WTC11 (cell line): ENCODE measurements at regions not wholly inside any gene's neighbourhood (a gene's known extent, or its start where the extent isn't known, plus 50 kb on each side); places are given as distances from the start of the nearest gene placed in this dataset.

ENCODE experiments used
- ATAC-seq: fragments of 200-7000 bp; cut with Tn5 transposase; 2 replicates; pipeline ENCODE4 v1.10.0; 2021; ENCODE audit warnings: mild to moderate bottlenecking, moderate library complexity
- CTCF ChIA-PET: fragments of 300-600 bp; sonication (Branson Sonifier 250); formaldehyde crosslinking; loops from one replicate; lab custom pipeline; 2021; ENCODE audit warnings: antibody characterized with exemption; lab: Charles Lee
- POLR2A ChIA-PET: fragments of 350-600 bp; sonication (Branson Sonifier 250); formaldehyde crosslinking; loops from one replicate; lab custom pipeline; 2021; ENCODE audit warnings: antibody characterized with exemption; lab: Charles Lee
- DNase-seq: peaks from one replicate; pipeline ENCODE4 v3.0.0; 2021; ENCODE audit warnings: low spot score
- H3K27ac Mint-ChIP-seq: 2 replicates; pipeline ENCODE4 v1.8.0; 2021; ENCODE audit warnings: mixed read lengths
- H3K27me3 Mint-ChIP-seq: 2 replicates; pipeline ENCODE4 v1.8.0; 2021; ENCODE audit warnings: low read depth, mild to moderate bottlenecking, moderate library complexity, mixed read lengths
- H3K36me3 Mint-ChIP-seq: 2 replicates; pipeline ENCODE4 v1.8.0; 2021; ENCODE audit warnings: mixed read lengths
- H3K4me1 Mint-ChIP-seq: 2 replicates; pipeline ENCODE4 v1.8.0; 2022; ENCODE audit warnings: mixed read lengths
- H3K4me3 Mint-ChIP-seq: 2 replicates; pipeline ENCODE4 v1.8.0; 2021; ENCODE audit warnings: mild to moderate bottlenecking, moderate library complexity, mixed read lengths
- H3K9me3 Mint-ChIP-seq: 2 replicates; pipeline ENCODE4 v1.8.0; 2021; ENCODE audit warnings: mixed read lengths
- ATF1 ChIP-seq: sonication (generic); formaldehyde crosslinking; IDR thresholded peaks from 2 replicates; pipeline ENCODE4 v1.8.1; 2023; ENCODE audit warnings: mild to moderate bottlenecking, moderate library complexity, missing genetic modification reagents
- EMX1 ChIP-seq: fragments of 250-450 bp; sonication (Bioruptor Pico); IDR thresholded peaks from 2 replicates; pipeline ENCODE4 v1.8.0; 2021; ENCODE audit warnings: mild to moderate bottlenecking
- ETV6 ChIP-seq: sonication (generic); formaldehyde crosslinking; IDR thresholded peaks from 2 replicates; pipeline ENCODE4 v1.8.1; 2022; ENCODE audit warnings: mild to moderate bottlenecking, missing genetic modification reagents
- GRHL2 ChIP-seq: fragments of 250-450 bp; sonication (Bioruptor Pico); IDR thresholded peaks from 2 replicates; pipeline ENCODE4 v1.8.0; 2022; ENCODE audit warnings: mild to moderate bottlenecking, moderate library complexity; ENCODE audit not compliant: insufficient replicate concordance, severe bottlenecking
- NFATC4 ChIP-seq: fragments of 250-450 bp; sonication (Bioruptor Pico); IDR thresholded peaks from 2 replicates; pipeline ENCODE4 v1.9.0; 2021; ENCODE audit warnings: mild to moderate bottlenecking
- SMAD3 ChIP-seq: sonication (generic); formaldehyde crosslinking; IDR thresholded peaks from 2 replicates; pipeline ENCODE4 v1.8.0; 2022; ENCODE audit warnings: missing genetic modification reagents, mild to moderate bottlenecking, borderline replicate concordance
- SMAD4 ChIP-seq: sonication (generic); formaldehyde crosslinking; IDR thresholded peaks from 2 replicates; pipeline ENCODE4 v1.8.0; 2022; ENCODE audit warnings: mild to moderate bottlenecking, missing genetic modification reagents
- SOX15 ChIP-seq: fragments of 250-450 bp; sonication (Bioruptor Pico); IDR thresholded peaks from 2 replicates; pipeline ENCODE4 v1.9.0; 2021; ENCODE audit warnings: mild to moderate bottlenecking
- SP1 ChIP-seq: sonication (generic); formaldehyde crosslinking; conservative IDR thresholded peaks from 2 replicates; pipeline ENCODE4 v1.8.1; 2022; ENCODE audit warnings: missing genetic modification reagents
- TEAD4 ChIP-seq: sonication (generic); formaldehyde crosslinking; IDR thresholded peaks from 2 replicates; pipeline ENCODE4 v1.8.0; 2022; ENCODE audit warnings: mild to moderate bottlenecking, missing genetic modification reagents
- TP53 ChIP-seq: sonication (generic); formaldehyde crosslinking; IDR thresholded peaks from 2 replicates; pipeline ENCODE4 v1.8.1; 2023; ENCODE audit warnings: mild to moderate bottlenecking, missing genetic modification reagents
- ZNF219 ChIP-seq: sonication (generic); formaldehyde crosslinking; IDR thresholded peaks from 2 replicates; pipeline ENCODE4 v1.8.0; 2023; ENCODE audit warnings: missing genetic modification reagents, mild to moderate bottlenecking, borderline replicate concordance
- ZNF423 ChIP-seq: fragments of 250-450 bp; sonication (Bioruptor Pico); IDR thresholded peaks from 2 replicates; pipeline ENCODE4 v2.1.2; 2022; ENCODE audit warnings: mild to moderate bottlenecking, moderate library complexity
- TF ChIP-seq, protein P1 (sequence below): sonication (generic); formaldehyde crosslinking; IDR thresholded peaks from 2 replicates; pipeline ENCODE4 v1.8.1; 2023; ENCODE audit warnings: mild to moderate bottlenecking, missing genetic modification reagents
- TF ChIP-seq, protein P2 (sequence below): sonication (generic); formaldehyde crosslinking; IDR thresholded peaks from 2 replicates; pipeline ENCODE4 v1.8.1; 2023; ENCODE audit warnings: mild to moderate bottlenecking, missing genetic modification reagents, borderline replicate concordance
- TF ChIP-seq, protein P3 (sequence below): fragments of 250-450 bp; sonication (Bioruptor Pico); IDR thresholded peaks from 2 replicates; pipeline ENCODE4 v2.1.2; 2022; ENCODE audit warnings: mild to moderate bottlenecking, moderate library complexity
- TF ChIP-seq, protein P4 (sequence below): sonication (generic); formaldehyde crosslinking; IDR thresholded peaks from 2 replicates; pipeline ENCODE4 v1.8.0; 2023; ENCODE audit warnings: mild to moderate bottlenecking, missing genetic modification reagents
- TF ChIP-seq, protein P5 (sequence below): fragments of 250-450 bp; sonication (Bioruptor Pico); IDR thresholded peaks from 2 replicates; pipeline ENCODE4 v1.9.0; 2021; ENCODE audit warnings: mild to moderate bottlenecking

DNA sequence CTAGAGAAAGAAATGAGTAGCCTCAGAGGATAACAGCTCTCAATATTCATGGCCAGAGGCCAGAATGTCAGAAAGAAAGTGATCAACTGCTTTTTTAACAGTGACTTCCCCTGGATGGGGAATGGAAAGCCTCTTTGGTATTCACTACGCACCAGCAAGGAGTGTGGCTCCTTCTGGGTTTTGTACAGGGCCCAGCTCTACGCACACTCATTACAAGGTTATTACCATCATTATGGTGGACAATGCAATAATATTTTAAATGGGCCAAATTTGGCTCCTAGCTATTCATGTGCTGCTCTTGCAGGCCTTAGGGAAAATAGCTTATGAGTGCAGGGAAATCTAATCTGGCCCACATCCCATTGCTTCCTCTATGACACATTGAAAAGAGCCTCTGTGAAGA lies 1149.5 kb upstream of the FANCL start (continued):
- TF ChIP-seq NFATC4 (CRISPR knock-in tag) (no peak), GRHL2 (CRISPR knock-in tag) (no peak), EMX1 (CRISPR knock-in tag) (no peak), SMAD3 (CRISPR knock-in tag) (no peak), SP1 (CRISPR knock-in tag) (no peak), TEAD4 (CRISPR knock-in tag) (no peak), SMAD4 (CRISPR knock-in tag) (no peak)
- TF ChIP-seq, protein P1, sequence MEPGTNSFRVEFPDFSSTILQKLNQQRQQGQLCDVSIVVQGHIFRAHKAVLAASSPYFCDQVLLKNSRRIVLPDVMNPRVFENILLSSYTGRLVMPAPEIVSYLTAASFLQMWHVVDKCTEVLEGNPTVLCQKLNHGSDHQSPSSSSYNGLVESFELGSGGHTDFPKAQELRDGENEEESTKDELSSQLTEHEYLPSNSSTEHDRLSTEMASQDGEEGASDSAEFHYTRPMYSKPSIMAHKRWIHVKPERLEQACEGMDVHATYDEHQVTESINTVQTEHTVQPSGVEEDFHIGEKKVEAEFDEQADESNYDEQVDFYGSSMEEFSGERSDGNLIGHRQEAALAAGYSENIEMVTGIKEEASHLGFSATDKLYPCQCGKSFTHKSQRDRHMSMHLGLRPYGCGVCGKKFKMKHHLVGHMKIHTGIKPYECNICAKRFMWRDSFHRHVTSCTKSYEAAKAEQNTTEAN: no peak
- TF ChIP-seq, protein P2, sequence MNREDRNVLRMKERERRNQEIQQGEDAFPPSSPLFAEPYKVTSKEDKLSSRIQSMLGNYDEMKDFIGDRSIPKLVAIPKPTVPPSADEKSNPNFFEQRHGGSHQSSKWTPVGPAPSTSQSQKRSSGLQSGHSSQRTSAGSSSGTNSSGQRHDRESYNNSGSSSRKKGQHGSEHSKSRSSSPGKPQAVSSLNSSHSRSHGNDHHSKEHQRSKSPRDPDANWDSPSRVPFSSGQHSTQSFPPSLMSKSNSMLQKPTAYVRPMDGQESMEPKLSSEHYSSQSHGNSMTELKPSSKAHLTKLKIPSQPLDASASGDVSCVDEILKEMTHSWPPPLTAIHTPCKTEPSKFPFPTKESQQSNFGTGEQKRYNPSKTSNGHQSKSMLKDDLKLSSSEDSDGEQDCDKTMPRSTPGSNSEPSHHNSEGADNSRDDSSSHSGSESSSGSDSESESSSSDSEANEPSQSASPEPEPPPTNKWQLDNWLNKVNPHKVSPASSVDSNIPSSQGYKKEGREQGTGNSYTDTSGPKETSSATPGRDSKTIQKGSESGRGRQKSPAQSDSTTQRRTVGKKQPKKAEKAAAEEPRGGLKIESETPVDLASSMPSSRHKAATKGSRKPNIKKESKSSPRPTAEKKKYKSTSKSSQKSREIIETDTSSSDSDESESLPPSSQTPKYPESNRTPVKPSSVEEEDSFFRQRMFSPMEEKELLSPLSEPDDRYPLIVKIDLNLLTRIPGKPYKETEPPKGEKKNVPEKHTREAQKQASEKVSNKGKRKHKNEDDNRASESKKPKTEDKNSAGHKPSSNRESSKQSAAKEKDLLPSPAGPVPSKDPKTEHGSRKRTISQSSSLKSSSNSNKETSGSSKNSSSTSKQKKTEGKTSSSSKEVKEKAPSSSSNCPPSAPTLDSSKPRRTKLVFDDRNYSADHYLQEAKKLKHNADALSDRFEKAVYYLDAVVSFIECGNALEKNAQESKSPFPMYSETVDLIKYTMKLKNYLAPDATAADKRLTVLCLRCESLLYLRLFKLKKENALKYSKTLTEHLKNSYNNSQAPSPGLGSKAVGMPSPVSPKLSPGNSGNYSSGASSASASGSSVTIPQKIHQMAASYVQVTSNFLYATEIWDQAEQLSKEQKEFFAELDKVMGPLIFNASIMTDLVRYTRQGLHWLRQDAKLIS (CRISPR knock-in tag): no peak

DNA sequence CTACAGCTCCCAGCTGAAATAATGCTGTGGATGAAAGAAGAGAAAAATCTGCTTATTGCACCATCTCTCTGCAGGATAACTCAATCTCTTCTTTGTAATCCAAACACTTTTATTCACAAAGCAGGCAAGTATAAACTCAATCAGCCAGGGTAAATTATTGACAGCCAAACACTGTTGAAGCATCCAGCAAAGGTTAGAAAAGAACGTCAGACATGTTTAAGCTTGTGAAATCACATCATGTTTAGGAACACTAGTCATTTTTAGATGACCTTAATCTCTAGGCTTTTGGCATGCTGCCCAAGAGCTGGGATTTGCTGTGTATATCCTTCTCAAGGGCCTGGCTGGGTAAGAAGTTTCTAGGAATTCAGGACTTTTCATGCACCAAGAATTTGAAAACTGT lies 1148.1 kb upstream of the FANCL start:
- Mint-ChIP-seq H3K27me3 (no peaks in the 10 kb centered on the region), H3K36me3 (no peaks in the 10 kb centered on the region), H3K27ac (no peak overlapping the region), H3K4me3 (no peak overlapping the region), H3K4me1 (no peaks in the 10 kb centered on the region), H3K9me3 (peaks cover 13% of the 10 kb centered on the region)
- CTCF ChIA-PET: no interaction called here
- POLR2A ChIA-PET: no interaction called here
- DNase-seq (no peak), ATAC-seq (no peak)
- TF ChIP-seq ATF1 (CRISPR knock-in tag) (no peak), SOX15 (CRISPR knock-in tag) (no peak), TP53 (no peak), SMAD3 (CRISPR knock-in tag) (no peak)

DNA sequence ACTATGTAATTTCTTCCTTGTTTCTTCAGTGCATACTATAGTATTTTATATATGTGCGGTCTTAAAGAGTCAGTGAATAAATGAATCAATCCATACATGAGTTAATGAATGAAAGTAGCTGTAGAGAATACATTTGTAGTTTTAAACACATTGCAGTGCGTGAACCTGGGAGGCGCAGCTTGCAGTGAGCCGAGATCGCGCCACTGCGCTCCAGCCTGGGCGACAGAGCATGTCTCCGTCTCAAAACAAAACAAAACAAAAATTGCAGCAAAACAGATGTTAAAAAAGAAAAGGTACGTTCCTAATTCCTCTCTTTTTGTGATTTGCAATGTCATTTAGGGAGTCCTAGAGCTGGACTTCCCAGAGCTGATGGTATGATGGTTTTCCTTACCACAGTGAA lies 1144.8 kb upstream of the FANCL start:
- TF ChIP-seq, protein P3, sequence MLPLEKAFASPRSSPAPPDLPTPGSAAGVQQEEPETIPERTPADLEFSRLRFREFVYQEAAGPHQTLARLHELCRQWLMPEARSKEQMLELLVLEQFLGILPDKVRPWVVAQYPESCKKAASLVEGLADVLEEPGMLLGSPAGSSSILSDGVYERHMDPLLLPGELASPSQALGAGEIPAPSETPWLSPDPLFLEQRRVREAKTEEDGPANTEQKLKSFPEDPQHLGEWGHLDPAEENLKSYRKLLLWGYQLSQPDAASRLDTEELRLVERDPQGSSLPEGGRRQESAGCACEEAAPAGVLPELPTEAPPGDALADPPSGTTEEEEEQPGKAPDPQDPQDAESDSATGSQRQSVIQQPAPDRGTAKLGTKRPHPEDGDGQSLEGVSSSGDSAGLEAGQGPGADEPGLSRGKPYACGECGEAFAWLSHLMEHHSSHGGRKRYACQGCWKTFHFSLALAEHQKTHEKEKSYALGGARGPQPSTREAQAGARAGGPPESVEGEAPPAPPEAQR (CRISPR knock-in tag): no peak
- TF ChIP-seq ZNF423 (CRISPR knock-in tag): no peak
- Mint-ChIP-seq H3K9me3 (no peaks in the 10 kb centered on the region), H3K4me1 (no peaks in the 10 kb centered on the region), H3K36me3 (no peaks in the 10 kb centered on the region), H3K27ac (no peak overlapping the region), H3K27me3 (no peaks in the 10 kb centered on the region), H3K4me3 (no peak overlapping the region)
- ChIA-PET CTCF (no interaction called here), POLR2A (no interaction called here)
- ATAC-seq: no peak
- no peak for DNase-seq

DNA sequence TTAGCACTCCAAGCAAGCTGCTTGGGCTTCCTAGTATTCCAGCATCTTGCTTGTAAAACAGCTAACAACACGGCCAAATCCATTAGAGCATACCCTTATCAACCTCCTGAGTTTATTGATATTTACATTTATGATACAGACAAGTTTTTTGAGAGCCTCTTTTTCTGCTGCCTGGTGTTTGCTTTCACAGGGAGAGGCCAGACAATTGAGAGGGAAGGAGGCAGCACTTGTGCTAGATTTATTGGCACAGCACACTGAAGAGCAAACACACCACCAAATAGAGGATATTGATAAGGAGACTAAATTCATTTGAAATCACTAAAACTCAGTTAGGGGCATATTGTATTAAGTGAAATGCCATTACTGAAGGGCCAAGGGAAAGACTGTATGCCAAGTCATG lies 1142.3 kb upstream of the FANCL start:
- no peak overlapping the region for H3K27ac Mint-ChIP-seq
- H3K4me1 Mint-ChIP-seq: no peaks in the 10 kb centered on the region
- ATAC-seq (no peak), DNase-seq (no peak)
- H3K36me3 Mint-ChIP-seq: no peaks in the 10 kb centered on the region; the same call in 1 of the 2 replicates
- CTCF ChIA-PET: no interaction called here
- peaks cover 7% of the 10 kb centered on the region for H3K9me3 Mint-ChIP-seq
- H3K4me3 Mint-ChIP-seq: no peak overlapping the region
- POLR2A ChIA-PET: no interaction called here
- no peaks in the 10 kb centered on the region for H3K27me3 Mint-ChIP-seq
- TF ChIP-seq, protein P4, sequence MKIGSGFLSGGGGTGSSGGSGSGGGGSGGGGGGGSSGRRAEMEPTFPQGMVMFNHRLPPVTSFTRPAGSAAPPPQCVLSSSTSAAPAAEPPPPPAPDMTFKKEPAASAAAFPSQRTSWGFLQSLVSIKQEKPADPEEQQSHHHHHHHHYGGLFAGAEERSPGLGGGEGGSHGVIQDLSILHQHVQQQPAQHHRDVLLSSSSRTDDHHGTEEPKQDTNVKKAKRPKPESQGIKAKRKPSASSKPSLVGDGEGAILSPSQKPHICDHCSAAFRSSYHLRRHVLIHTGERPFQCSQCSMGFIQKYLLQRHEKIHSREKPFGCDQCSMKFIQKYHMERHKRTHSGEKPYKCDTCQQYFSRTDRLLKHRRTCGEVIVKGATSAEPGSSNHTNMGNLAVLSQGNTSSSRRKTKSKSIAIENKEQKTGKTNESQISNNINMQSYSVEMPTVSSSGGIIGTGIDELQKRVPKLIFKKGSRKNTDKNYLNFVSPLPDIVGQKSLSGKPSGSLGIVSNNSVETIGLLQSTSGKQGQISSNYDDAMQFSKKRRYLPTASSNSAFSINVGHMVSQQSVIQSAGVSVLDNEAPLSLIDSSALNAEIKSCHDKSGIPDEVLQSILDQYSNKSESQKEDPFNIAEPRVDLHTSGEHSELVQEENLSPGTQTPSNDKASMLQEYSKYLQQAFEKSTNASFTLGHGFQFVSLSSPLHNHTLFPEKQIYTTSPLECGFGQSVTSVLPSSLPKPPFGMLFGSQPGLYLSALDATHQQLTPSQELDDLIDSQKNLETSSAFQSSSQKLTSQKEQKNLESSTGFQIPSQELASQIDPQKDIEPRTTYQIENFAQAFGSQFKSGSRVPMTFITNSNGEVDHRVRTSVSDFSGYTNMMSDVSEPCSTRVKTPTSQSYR (CRISPR knock-in tag): no peak
- TF ChIP-seq ZNF219 (CRISPR knock-in tag) (no peak), ETV6 (no peak)
- TF ChIP-seq, protein P5, sequence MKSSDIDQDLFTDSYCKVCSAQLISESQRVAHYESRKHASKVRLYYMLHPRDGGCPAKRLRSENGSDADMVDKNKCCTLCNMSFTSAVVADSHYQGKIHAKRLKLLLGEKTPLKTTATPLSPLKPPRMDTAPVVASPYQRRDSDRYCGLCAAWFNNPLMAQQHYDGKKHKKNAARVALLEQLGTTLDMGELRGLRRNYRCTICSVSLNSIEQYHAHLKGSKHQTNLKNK (CRISPR knock-in tag): no peak
- TF ChIP-seq, protein P2 (CRISPR knock-in tag): no peak
